Panc1 (cell line): ENCODE measurements at regions not wholly inside any gene's neighbourhood (a gene's known extent, or its start where the extent isn't known, plus 50 kb on each side); places are given as distances from the start of the nearest gene placed in this dataset.

Source experiments
- ATAC-seq: fragments of 200-7000 bp; cut with Tn5 transposase; 2 replicates; pipeline ENCODE4 v1.9.1; 2020; ENCODE audit warnings: mild to moderate bottlenecking, moderate library complexity
- BruUV-seq: library from RNA; stranded (reverse); fragments of 400-500 nt; replicated peaks from 2 replicates; lab custom pipeline; 2021; lab: Mats Ljungman, UMichigan
- CTCF ChIA-PET: fragments of 300-600 bp; sonication (Branson Sonifier 250); formaldehyde crosslinking; loops from one replicate; lab custom pipeline; 2022; ENCODE audit warnings: antibody characterized with exemption; lab: Charles Lee
- POLR2A ChIA-PET: fragments of 300-600 bp; sonication (Branson Sonifier 250); formaldehyde crosslinking; loops from one replicate; lab custom pipeline; 2022; ENCODE audit warnings: antibody characterized with exemption; lab: Charles Lee
- DNase-seq: peaks from one replicate; pipeline ENCODE4 v3.0.0-alpha.2; 2010; ENCODE audit warnings: low read depth, low spot score
- H3K27ac ChIP-seq: 2 replicates; pipeline ENCODE4 v1.5.1; 2011; ENCODE audit warnings: mild to moderate bottlenecking, low read length, inconsistent platforms
- H3K27me3 ChIP-seq: fragments of 200-500 bp; sonication (Bioruptor generic); 2 replicates; pipeline ENCODE4 v1.6.0; 2014; ENCODE audit warnings: low read length, inconsistent platforms; ENCODE audit not compliant: control insufficient read depth, insufficient read depth
- H3K36me3 ChIP-seq: fragments of 200-500 bp; sonication (Bioruptor generic); 2 replicates; pipeline ENCODE4 v1.5.1; 2014; ENCODE audit warnings: inconsistent platforms, mild to moderate bottlenecking, low read length, moderate library complexity; ENCODE audit not compliant: control insufficient read depth, insufficient read depth
- H3K4me1 ChIP-seq: 2 replicates; pipeline ENCODE4 v1.5.1; 2011; ENCODE audit warnings: inconsistent platforms, mild to moderate bottlenecking, low read length, moderate library complexity; ENCODE audit not compliant: control insufficient read depth, insufficient read depth
- H3K4me3 ChIP-seq, 2 experiments: 2 replicates each; pipeline ENCODE4 v1.5.1; 2011 to 2012; ENCODE audit warnings: low read depth in 2 of 2, low read length in 2 of 2, mild to moderate bottlenecking in 2 of 2, inconsistent platforms in 1 of 2, moderate library complexity in 1 of 2
- H3K9me3 ChIP-seq: fragments of 200-500 bp; sonication (Bioruptor generic); 2 replicates; pipeline ENCODE4 v1.5.1; 2014; ENCODE audit warnings: low read depth, mild to moderate bottlenecking, inconsistent platforms, low read length, moderate library complexity; ENCODE audit not compliant: control insufficient read depth, insufficient read depth
- POLR2AphosphoS5 ChIP-seq: IDR thresholded peaks from 2 replicates; pipeline ENCODE4 v1.6.1; 2012; ENCODE audit warnings: mild to moderate bottlenecking, low read depth, low read length, moderate library complexity
- SIN3A ChIP-seq: IDR thresholded peaks from 2 replicates; pipeline ENCODE4 v1.6.1; 2012; ENCODE audit warnings: low read depth, mild to moderate bottlenecking, low read length, moderate library complexity, borderline replicate concordance; ENCODE audit not compliant: insufficient read depth
- TCF7L2 ChIP-seq: IDR thresholded peaks from 2 replicates; pipeline ENCODE4 v1.6.1; 2011; ENCODE audit warnings: mild to moderate bottlenecking, low read depth, low read length, inconsistent platforms
- in situ Hi-C: cut with HindIII; loops from 2 replicates; pipeline ENCODE4 v1.10.0; 2016; ENCODE audit warnings: low sequenced_read_pairs, low pct_unique_long_range_greater_than_20kb
- intact Hi-C: fragments of 100-400 bp; cut with micrococcal nuclease; formaldehyde crosslinking; loops from one replicate; pipeline ENCODE4 v1.10.0; 2022; ENCODE audit not compliant: unreplicated experiment
- TF ChIP-seq, protein P1 (sequence below): fragments of 450-650 bp; IDR thresholded peaks from 2 replicates; pipeline ENCODE4 v1.5.1; 2017; ENCODE audit warnings: mild to moderate bottlenecking
- TF ChIP-seq, protein P2 (sequence below), 2 experiments: IDR thresholded peaks; 2 replicates each; pipeline ENCODE4 v1.6.1; 2011 to 2012; ENCODE audit warnings: low read depth in 2 of 2, control low read depth in 1 of 2, low read length in 1 of 2, mild to moderate bottlenecking in 1 of 2, moderate library complexity in 1 of 2; ENCODE audit not compliant: insufficient read depth in 1 of 2

DNA sequence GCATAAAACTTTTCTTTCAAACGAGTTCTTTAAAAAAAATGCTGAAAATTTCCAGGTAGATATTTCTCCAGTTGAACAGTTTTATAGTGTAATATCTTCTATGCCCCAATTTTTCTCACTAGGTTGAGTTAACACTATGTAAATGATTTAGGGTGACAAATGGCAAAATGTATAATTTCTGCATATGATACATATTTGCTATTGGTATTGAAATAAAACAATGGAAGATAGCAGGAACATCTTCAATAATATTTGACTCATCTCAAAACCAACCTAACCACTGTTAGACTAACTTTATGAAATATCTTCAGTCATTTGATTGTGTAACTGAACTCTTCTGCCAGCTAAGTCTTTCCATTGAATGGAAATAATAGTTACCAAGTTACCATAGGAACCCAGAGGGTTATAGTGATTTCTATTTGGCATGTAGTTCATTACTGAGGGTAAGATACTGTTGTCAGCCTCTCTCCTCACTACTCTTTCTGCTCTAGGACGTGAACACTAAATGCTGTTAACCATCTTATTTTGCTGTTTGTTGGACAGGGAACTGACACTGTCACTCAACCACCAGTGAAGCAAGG is 824.7 kb upstream of the NECTIN3 start:
- H3K27me3 ChIP-seq: no peaks in the 10 kb centered on the region
- ChIA-PET POLR2A (no interaction called here), CTCF (no interaction called here)
- intact Hi-C loops: no loop called here
- H3K4me3 ChIP-seq: no peak overlapping the region
- H3K4me1 ChIP-seq: no peaks in the 10 kb centered on the region
- ATAC-seq (no peak), DNase-seq (no peak)
- no peak overlapping the region for H3K27ac ChIP-seq
- TF ChIP-seq TCF7L2 (no peak), POLR2AphosphoS5 (no peak), SIN3A (no peak)
- TF ChIP-seq, protein P1, sequence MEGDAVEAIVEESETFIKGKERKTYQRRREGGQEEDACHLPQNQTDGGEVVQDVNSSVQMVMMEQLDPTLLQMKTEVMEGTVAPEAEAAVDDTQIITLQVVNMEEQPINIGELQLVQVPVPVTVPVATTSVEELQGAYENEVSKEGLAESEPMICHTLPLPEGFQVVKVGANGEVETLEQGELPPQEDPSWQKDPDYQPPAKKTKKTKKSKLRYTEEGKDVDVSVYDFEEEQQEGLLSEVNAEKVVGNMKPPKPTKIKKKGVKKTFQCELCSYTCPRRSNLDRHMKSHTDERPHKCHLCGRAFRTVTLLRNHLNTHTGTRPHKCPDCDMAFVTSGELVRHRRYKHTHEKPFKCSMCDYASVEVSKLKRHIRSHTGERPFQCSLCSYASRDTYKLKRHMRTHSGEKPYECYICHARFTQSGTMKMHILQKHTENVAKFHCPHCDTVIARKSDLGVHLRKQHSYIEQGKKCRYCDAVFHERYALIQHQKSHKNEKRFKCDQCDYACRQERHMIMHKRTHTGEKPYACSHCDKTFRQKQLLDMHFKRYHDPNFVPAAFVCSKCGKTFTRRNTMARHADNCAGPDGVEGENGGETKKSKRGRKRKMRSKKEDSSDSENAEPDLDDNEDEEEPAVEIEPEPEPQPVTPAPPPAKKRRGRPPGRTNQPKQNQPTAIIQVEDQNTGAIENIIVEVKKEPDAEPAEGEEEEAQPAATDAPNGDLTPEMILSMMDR: no peak
- TF ChIP-seq, protein P2, sequence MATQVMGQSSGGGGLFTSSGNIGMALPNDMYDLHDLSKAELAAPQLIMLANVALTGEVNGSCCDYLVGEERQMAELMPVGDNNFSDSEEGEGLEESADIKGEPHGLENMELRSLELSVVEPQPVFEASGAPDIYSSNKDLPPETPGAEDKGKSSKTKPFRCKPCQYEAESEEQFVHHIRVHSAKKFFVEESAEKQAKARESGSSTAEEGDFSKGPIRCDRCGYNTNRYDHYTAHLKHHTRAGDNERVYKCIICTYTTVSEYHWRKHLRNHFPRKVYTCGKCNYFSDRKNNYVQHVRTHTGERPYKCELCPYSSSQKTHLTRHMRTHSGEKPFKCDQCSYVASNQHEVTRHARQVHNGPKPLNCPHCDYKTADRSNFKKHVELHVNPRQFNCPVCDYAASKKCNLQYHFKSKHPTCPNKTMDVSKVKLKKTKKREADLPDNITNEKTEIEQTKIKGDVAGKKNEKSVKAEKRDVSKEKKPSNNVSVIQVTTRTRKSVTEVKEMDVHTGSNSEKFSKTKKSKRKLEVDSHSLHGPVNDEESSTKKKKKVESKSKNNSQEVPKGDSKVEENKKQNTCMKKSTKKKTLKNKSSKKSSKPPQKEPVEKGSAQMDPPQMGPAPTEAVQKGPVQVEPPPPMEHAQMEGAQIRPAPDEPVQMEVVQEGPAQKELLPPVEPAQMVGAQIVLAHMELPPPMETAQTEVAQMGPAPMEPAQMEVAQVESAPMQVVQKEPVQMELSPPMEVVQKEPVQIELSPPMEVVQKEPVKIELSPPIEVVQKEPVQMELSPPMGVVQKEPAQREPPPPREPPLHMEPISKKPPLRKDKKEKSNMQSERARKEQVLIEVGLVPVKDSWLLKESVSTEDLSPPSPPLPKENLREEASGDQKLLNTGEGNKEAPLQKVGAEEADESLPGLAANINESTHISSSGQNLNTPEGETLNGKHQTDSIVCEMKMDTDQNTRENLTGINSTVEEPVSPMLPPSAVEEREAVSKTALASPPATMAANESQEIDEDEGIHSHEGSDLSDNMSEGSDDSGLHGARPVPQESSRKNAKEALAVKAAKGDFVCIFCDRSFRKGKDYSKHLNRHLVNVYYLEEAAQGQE (IDR thresholded peaks at IDR 0.05; ENCODE audit: insufficient read depth in 1 of 2, low read depth in 2 of 2, low read length in 1 of 2): no peak
- BruUV-seq: no TSS peak
- H3K36me3 ChIP-seq: no peaks in the 10 kb centered on the region
- in situ Hi-C loops: no loop called here
- no peaks in the 10 kb centered on the region for H3K9me3 ChIP-seq

DNA sequence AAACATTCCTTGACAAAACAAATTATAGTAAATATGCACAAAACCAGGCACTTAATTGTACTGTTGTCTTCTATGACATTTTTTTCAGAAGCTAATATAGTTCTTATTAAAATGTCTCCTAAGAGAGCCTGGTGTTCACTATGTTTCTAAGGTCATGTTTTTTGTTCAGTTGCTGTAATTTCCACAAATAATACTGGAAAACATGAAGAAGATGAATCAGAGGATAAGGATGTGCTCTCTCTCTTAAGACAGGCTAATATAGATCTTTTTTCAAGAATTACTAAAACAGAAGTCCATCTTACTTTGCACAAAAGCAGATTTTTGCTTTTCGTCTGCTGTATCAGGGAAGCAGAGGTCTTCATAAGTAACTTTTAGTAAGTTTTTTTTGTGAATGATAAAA is 823.0 kb upstream of the NECTIN3 start:
- CTCF ChIA-PET: no interaction called here
- Histone ChIP-seq H3K9me3 (no peaks in the 10 kb centered on the region), H3K27me3 (no peaks in the 10 kb centered on the region), H3K4me1 (no peaks in the 10 kb centered on the region), H3K4me3 (no peak overlapping the region), H3K36me3 (no peaks in the 10 kb centered on the region), H3K27ac (no peak overlapping the region)
- ATAC-seq: no peak
- POLR2A ChIA-PET: no interaction called here
- TF ChIP-seq SIN3A: no peak
- TF ChIP-seq, protein P1: no peak
- TF ChIP-seq TCF7L2: no peak
- TF ChIP-seq, protein P2 (IDR thresholded peaks at IDR 0.05; ENCODE audit: insufficient read depth in 1 of 2, low read depth in 2 of 2, low read length in 1 of 2): no peak
- no peak for TF ChIP-seq POLR2AphosphoS5
- intact Hi-C loops (no loop called here), in situ Hi-C loops (no loop called here)
- no peak for DNase-seq
- no TSS peak for BruUV-seq
